GM19452 (cell line): ENCODE measurements at regions not wholly inside any gene's neighbourhood (a gene's known extent, or its start where the extent isn't known, plus 50 kb on each side); places are given as distances from the start of the nearest gene placed in this dataset.
"Not testable (repeated sequence)": the region's sequence is repeated elsewhere in the genome, so short reads cannot be mapped to it uniquely, and the experiment has no call there.

Source experiments
- ATAC-seq: cut with Tn5 transposase; IDR thresholded peaks from one replicate; pipeline ENCODE4 v1.9.1; 2021; ENCODE audit not compliant: unreplicated experiment

DNA sequence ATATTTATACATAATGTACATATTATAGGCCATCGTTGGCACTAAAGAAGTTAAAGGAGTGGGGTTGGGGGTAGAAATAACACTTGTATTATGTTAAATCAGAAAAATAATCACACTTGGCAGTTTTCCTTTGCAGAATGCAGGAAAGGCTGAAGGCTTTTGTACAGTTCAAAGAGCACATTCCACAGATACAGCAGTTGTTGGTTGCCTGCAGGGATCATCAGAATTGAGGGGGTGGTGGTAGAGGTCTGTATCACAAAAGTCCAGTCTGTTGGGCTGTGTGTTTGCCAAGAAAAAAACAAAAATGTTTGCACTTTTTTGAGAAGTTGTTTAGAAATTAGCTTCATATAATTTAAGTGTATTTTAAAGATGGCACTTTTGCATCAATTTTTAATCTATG, 231.8 kb upstream of the FOXP2 start:
- no peak for ATAC-seq

GRCh38 chr7:114181280-114181679, 233.3 kb upstream of the FOXP2 start:
- no peak for ATAC-seq

DNA sequence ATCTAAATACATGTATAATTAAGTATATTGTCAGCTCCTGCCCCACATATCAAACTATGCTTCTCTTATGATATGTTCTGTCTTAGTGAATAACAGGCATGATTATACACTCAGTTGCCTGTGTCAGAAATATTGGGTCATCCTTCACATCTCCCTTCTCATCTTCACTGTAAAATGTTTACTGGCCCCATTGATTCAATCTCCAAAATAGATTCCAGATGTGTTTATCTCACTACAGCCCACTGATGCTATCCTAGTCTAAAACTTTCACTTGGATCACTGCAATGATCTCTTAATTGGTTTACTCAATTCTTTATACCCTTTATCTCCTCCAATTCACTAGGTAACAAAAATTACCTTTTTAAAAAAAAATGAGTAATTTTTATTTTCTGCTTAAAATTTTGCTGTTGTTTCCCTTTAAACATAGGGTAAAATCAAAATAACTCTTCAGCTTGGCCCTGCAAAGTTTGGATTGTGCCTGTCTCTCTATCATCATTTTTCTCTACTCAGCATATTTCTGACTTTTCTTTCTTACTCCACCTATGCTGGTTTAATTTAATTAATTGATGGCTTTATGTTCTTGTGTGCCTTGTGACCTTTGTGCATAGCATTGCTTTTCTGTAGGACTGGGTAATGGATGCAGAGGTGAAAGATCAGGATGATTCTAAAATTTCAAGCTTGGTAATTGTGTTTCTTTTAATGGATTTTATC, 233.9 kb upstream of the FOXP2 start:
- ATAC-seq: no peak

- no peak for ATAC-seq
Measured at GRCh38 chr7:114175125-114175524, 239.5 kb upstream of the FOXP2 start.

DNA sequence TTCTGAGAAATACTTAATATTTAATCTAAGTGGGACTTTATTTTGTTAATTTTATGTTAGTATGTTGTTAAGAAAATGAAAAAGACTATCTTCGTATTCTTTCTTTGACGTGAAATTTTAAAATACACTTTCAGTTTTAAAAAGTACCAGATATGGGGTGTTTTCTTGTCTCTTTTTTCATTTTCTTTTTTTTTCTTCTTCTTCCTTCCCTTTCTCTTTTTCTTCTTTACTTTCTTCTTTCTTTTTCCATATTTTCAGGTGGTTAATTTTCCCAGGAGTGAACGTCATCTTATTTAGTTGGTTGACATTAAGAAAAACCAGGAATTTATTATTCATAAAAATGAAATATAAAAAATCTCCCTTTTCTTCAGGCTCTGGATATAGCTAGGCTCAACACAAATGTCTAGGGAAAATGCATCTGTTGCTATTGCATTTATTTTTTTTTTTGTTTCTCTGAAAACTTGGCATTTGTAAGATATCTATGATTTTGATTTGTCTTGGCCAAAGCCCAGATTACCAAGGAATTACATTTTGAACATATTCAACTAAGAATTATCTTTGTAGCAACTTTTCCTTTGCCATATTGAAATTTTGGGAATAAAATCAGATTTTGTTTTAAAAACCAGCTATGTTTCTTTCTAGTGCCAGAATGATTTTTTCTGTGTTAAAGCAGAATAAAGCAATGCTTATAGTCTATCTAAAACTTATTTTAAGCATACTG, 241.3 kb upstream of the FOXP2 start:
- no peak for ATAC-seq

GRCh38 chr7:114169389-114169788, 245.2 kb upstream of the FOXP2 start:
- ATAC-seq: not testable (repeated sequence)

- no peak for ATAC-seq
Measured at GRCh38 chr7:114160925-114161324, 242.1 kb upstream of the PPP1R3A start.

DNA sequence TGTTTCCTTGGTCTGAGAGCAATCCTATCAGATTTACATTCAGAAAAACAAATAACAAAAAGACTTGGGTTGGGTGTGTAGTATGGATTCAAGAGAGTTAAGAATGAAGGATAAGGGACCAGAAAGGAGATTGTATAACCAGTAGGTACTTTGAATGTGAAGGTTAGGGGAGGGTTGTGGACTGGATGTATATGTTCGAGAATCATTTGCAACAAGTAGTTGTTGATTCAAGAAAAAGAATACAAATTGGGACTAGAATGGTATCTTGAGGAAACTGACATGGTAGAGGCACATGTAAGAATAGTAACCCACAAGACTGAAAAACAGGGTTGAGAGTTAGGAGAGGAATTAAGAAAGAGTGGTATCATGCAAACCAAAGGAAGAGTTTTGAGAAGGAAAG, 240.0 kb upstream of the PPP1R3A start:
- no peak for ATAC-seq

DNA sequence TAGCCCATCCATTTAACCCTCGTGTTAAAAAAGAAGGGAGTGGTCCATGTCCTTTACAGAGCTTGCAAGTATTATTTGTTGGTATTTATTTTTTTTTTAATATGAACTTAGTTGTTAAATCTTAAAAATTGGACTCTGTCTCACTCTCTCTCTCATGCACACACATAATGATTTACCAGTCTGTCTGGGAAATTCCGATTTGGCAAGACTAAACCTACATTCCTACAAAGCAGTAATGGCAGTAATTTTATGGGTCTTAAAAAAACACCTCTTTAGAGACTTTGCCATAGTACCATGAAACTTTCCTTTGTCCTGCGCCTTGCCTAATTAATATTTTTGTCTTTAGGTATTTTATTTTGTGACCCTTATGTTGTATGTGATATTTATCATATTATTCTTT, 239.5 kb upstream of the PPP1R3A start:
- no peak for ATAC-seq

DNA sequence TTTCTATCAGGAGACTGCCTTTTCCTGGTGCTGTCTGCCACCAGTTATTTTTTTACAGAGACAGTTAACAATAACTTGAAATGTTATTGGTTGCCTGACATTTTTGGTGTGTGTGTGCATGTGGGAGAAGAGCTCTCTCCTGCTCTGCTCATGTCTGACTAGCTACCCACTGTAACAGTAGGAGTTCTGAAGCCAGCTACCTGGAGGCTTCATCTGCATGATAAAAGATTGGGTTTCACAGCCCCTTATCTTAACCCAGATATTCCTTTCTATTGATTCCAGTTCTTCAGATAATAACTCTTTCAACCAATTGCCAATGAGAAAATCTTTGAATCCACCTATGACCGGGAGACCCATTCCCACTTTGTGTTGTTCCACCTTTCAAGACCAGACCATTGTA, 237.4 kb upstream of the PPP1R3A start:
- ATAC-seq: no peak

DNA sequence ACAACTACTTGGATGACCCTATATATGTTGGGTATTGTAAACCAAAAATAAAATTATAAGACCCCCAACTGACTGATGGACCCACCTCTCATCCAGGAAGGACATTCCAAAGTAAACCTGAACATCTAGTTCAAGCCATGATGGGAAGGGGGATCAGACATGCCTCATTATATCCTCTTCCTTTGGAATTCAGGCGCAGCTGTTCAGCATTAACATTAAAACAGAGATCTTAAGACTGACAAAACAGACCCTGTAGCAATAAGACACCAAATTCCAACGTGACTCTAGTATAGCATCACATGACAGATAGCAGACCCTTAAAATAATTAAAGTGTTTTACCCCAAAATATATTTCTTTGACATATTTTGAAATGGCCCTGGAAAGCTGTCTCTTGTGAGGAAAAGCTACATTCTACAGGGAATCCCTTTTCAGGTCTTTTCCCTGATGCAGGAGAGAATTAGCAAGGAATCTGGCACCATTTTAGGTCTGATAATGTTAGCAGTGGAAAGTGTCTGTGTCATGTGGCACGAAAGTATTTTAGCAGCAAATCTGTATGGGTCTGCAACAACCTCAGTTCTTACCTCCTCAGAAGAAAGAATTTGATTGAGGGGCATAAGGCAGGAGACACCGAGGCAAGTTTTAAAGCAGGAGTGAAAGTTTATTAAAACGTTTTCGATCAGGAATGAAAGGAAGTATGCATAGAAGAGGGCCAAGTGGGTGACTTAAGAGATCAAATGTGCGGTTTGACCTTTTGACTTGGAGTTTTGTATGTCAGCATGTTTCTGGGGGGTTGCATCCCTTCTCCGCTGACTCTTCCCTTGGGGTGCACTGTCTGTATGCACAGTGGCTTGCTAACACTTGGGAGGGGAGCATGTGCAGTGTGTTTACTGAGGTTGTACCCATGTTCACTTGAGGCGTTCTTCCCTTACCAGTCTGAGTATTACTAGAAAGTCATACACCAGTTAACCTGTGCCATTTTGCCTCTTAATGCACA, 236.6 kb upstream of the PPP1R3A start:
- ATAC-seq: no peak

- ATAC-seq: no peak
Measured at GRCh38 chr7:114153700-114154099, 234.9 kb upstream of the PPP1R3A start.

GRCh38 chr7:114152314-114152938, 233.6 kb upstream of the PPP1R3A start:
- no peak for ATAC-seq

DNA sequence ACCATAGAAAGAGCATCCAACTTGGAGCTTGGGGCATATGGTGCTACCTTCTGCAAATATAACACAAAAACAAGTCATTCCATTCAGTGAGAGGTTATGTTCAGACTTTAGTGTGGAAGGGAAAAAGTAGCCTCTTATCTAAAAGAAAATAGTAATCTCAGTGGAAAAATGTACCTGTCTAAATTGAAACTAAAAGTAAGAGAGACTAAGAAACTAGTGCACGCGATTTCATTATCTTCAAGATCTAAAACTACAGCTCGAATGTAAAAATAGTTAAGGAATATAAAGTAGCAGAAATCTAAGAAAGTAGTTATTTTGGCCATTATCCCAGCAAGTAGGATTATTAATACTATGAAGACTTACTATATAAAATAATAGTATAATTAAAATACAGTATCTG, 233.0 kb upstream of the PPP1R3A start:
- ATAC-seq: no peak

GRCh38 chr7:114150689-114151088, 231.9 kb upstream of the PPP1R3A start:
- ATAC-seq: no peak

DNA sequence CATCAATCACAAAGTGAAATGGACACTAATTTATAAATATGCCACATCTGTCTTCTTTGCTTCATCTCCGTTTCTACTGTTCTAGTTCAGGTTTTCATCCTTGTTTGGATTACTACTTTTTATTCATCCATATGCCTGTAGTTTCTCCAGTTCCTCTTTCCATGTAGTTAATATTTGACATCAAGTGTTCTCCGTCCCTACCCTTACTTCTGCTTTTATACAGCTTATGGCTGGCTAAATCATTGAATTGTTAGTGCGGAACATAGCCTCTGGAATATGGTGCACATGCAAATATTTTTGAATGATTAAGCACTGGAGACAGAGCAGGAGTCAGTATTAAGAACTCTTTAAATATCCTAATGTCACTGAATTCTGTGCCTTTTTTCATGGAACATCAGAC, 230.0 kb upstream of the PPP1R3A start:
- no peak for ATAC-seq

DNA sequence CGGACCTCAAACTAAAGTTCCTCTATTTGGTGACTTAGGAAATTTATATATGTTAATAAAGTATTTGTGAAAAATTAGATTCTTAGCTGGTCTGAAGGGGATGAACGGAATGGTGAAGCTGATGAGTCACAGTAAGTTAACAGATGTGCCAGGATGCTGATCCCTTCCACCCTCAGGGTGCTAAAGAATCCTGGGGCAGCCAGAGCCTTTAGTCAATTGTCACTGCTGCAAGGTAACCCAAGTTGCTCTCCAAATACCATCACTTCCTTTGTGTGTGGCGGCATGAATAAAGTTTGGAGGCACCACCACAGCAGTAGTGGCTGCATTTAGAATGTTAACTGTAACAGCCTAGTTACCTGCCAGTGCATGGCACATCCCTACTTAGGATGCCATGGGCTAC, 222.6 kb upstream of the PPP1R3A start:
- no peak for ATAC-seq

- ATAC-seq: no peak
Measured at GRCh38 chr7:114140561-114140960, 221.8 kb upstream of the PPP1R3A start.

DNA sequence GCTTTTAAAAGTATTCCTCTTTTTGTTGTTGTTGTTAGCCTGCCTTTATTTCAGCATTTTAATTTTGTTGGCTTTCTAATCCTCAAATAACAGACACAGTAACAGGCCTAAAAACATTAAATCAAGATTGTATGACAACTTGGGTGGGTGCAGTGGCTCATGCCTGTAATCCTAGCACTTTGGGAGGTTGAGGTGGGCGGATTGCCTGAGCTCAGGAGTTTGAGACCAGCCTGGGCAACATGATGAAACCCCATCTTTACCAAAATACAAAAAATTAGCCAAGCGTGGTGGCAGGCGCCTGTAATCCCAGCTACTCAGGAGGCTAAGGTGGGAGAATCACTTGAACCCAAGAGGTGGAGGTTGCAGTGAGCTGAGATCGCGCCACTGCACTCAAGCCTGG, 220.9 kb upstream of the PPP1R3A start:
- not testable (repeated sequence) for ATAC-seq

- ATAC-seq: no peak
Measured at GRCh38 chr7:114138587-114138986, 219.8 kb upstream of the PPP1R3A start.

DNA sequence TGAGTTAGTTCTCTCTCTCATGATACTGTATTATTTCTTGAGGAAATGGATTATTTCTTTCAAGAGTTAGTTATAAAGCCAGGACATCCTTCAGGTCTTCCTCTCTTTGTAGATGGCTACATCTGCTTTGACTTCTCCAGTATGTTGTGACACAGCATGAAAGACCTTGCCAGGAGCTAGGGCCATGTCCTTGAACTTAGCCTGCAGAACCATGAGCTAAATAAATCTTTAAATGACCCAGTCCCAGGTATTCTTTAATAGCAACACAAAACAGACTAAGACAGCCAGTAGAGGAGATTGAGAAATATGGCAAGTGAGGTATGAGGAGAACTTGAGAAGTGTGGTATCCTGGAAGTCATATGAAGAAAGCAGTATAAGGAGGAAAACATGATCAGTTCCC, 214.9 kb upstream of the PPP1R3A start:
- no peak for ATAC-seq
